Ascending aorta (tissue), 2 donors: ENCODE measurements at regions not wholly inside any gene's neighbourhood (a gene's known extent, or its start where the extent isn't known, plus 50 kb on each side); places are given as distances from the start of the nearest gene placed in this dataset.
A peak's percentile ranks its signal among the peaks of the same experiment; 100 is the strongest.

Source experiments
- DNase-seq, 2 donors: peaks; one replicate each; pipeline ENCODE4 v3.0.0-alpha.2; 2019; ENCODE audit warnings: low spot score in 2 of 2
- H3K27ac ChIP-seq, 2 donors: fragments of 200-600 bp; sonication (generic); one replicate each; pipeline ENCODE4 v1.5.1; 2016 to 2017; ENCODE audit warnings: mild to moderate bottlenecking in 1 of 2
- H3K27me3 ChIP-seq: fragments of 200-600 bp; sonication (generic); one replicate; pipeline ENCODE4 v1.5.1; 2017
- H3K36me3 ChIP-seq, 2 donors: fragments of 200-600 bp; sonication (generic); one replicate each; pipeline ENCODE4 v1.5.1; 2016
- H3K4me1 ChIP-seq, 2 donors: fragments of 200-600 bp; sonication (generic); one replicate each; pipeline ENCODE4 v1.5.1; 2016 to 2017; ENCODE audit warnings: mild to moderate bottlenecking in 1 of 2
- H3K4me3 ChIP-seq, 2 donors: fragments of 200-600 bp; sonication (generic); one replicate each; pipeline ENCODE4 v1.5.1; 2016 to 2017; ENCODE audit warnings: mild to moderate bottlenecking in 1 of 2
- H3K9me3 ChIP-seq, 2 donors: fragments of 200-600 bp; sonication (generic); one replicate each; pipeline ENCODE4 v1.5.1; 2016
- intact Hi-C: fragments of 100-400 bp; cut with DNase I; formaldehyde crosslinking; loops from one replicate; pipeline ENCODE4 v1.15.1; 2023
- TF ChIP-seq, protein P1 (sequence below), 3 experiments: fragments of 200-600 bp in 2 of 3; fragments of 450-650 bp in 1 of 3; sonication (generic) in 2 of 3; IDR thresholded peaks; one replicate each; pipeline ENCODE4 v1.5.1; 2016 to 2019; ENCODE audit warnings: antibody characterized with exemption in 3 of 3, mild to moderate bottlenecking in 1 of 3, moderate library complexity in 1 of 3

DNA sequence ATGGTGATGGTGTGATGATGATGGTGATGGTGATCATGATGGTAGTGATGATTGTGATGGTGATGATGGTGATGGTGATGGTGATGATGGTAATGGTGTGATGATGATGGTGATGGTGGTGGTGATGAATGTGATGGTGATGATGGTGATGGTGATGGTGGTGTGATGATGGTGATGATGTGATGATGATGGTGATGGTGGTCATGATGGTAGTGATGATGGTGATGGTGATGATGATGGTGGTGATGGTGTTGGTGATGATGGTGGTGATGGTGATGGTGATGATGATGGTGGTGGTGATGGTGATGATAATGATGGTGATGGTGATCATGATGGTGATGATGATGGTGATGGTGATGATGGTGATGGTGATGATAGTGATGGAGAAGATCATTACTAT lies 120.3 kb downstream of the ZNF664 start:
- TF ChIP-seq, protein P1, sequence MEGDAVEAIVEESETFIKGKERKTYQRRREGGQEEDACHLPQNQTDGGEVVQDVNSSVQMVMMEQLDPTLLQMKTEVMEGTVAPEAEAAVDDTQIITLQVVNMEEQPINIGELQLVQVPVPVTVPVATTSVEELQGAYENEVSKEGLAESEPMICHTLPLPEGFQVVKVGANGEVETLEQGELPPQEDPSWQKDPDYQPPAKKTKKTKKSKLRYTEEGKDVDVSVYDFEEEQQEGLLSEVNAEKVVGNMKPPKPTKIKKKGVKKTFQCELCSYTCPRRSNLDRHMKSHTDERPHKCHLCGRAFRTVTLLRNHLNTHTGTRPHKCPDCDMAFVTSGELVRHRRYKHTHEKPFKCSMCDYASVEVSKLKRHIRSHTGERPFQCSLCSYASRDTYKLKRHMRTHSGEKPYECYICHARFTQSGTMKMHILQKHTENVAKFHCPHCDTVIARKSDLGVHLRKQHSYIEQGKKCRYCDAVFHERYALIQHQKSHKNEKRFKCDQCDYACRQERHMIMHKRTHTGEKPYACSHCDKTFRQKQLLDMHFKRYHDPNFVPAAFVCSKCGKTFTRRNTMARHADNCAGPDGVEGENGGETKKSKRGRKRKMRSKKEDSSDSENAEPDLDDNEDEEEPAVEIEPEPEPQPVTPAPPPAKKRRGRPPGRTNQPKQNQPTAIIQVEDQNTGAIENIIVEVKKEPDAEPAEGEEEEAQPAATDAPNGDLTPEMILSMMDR (IDR thresholded peaks at IDR 0.05): no peak
- H3K9me3 ChIP-seq: no peaks in the 10 kb centered on the region
- H3K27ac ChIP-seq: no peak overlapping the region
- no peaks in the 10 kb centered on the region for H3K36me3 ChIP-seq
- H3K4me3 ChIP-seq: no peak overlapping the region
- intact Hi-C loops: no loop called here
- H3K4me1 ChIP-seq: no peaks in the 10 kb centered on the region
- H3K27me3 ChIP-seq: no peaks in the 10 kb centered on the region
- no peak for DNase-seq

DNA sequence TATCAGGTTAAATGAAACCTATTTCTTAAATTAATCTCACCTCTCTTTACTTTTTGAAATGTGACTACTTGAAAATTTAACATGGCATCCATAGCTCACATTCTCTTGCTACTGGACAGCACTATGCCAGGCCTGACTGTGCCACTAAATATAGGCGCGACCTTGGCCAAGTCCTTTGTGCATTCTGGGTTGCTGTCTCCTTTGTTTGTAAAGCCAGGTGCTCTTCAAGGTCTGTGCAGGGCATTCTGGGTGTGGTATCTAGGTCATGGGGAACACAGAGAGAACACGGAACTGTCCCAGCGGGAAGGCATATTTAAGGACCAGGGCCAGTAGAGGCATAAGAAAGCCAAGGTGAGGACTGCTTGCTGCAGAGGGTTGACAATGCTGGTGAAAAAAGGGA lies 121.2 kb downstream of the ZNF664 start:
- no peaks in the 10 kb centered on the region for H3K36me3 ChIP-seq
- no peaks in the 10 kb centered on the region for H3K27me3 ChIP-seq
- intact Hi-C loops: no loop called here
- H3K4me3 ChIP-seq: no peak overlapping the region
- DNase-seq: no peak
- TF ChIP-seq, protein P1 (IDR thresholded peaks at IDR 0.05): no peak
- H3K27ac ChIP-seq: no peak overlapping the region
- H3K4me1 ChIP-seq: no peaks in the 10 kb centered on the region
- no peaks in the 10 kb centered on the region for H3K9me3 ChIP-seq

DNA sequence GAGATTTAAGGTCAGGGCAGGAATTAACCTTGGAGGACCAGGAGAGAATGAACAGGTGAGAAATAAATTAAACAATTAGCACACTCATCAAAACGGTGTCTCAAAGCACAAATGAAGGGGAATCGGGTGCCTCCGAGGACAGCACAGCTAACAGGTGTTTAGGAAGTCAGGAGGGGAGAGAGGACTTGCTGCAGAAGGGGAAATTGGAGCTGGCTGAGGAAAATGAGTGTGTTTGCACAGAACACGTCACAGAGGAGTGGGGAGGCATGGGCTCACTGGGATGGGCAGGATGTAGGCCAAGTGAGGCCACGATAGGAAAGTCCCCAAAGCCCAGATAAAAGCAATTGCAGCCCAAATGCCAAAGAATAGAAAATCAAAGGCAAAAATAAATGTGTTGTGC lies 121.7 kb downstream of the ZNF664 start:
- H3K27me3 ChIP-seq: no peaks in the 10 kb centered on the region
- no peaks in the 10 kb centered on the region for H3K4me1 ChIP-seq
- H3K36me3 ChIP-seq: no peaks in the 10 kb centered on the region
- no peaks in the 10 kb centered on the region for H3K9me3 ChIP-seq
- no peak overlapping the region for H3K4me3 ChIP-seq
- intact Hi-C loops: no loop called here
- H3K27ac ChIP-seq: no peak overlapping the region
- DNase-seq: no peak
- TF ChIP-seq, protein P1 (IDR thresholded peaks at IDR 0.05): no peak

DNA sequence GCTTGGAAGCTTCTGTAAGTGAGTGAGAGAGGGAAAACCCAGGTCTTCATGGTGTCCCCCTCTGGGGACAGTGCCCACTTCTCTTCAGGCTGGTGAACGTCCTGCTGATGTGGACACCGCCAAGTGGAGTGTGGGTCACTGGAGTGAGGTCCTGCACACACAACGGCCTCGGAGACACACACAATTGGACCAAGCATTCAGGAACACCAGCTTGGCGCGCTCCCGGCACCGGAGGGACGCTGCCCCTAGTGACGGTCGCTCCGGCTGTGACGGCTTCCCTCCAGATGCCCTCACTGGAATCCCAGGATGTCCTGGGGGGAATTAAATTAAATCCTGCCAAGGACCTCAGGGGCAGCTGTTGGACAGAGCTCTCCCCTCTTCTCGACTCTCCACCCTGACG lies 123.1 kb downstream of the ZNF664 start:
- DNase-seq: no peak
- H3K27me3 ChIP-seq: no peaks in the 10 kb centered on the region
- H3K27ac ChIP-seq: no peak overlapping the region
- no peaks in the 10 kb centered on the region for H3K36me3 ChIP-seq
- H3K4me1 ChIP-seq: no peaks in the 10 kb centered on the region
- intact Hi-C loops: no loop called here
- H3K9me3 ChIP-seq: no peaks in the 10 kb centered on the region
- no peak overlapping the region for H3K4me3 ChIP-seq
- TF ChIP-seq, protein P1 (IDR thresholded peaks at IDR 0.05): no peak

DNA sequence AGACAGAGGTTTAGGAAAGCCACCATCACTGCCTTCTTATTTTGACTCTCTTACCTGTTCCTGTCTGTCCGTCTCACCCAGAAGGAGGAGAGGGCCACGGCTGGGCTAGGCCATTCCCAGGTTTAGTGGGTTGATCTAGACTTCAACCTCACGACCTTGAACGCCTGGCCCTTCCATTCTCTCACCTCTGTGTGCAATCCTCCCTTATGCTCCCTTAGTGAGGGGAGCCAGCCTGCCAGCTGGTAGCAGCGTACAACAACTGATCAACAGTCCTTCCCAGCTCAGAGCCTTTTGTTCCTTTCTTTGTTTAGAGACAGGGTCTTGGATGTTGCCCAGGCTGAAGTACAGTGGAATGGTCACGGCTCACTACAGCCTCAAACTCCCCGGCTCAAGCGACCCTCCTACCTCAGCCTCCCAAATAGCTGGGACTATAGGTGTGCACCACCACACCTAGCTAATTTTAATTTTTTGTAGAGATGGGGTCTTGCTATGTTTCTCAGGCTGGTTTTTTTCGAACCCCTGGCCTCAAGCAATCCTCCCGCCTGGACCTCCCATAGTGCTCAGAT lies 123.9 kb downstream of the ZNF664 start:
- H3K9me3 ChIP-seq: no peaks in the 10 kb centered on the region
- no peaks in the 10 kb centered on the region for H3K27me3 ChIP-seq
- TF ChIP-seq, protein P1 (IDR thresholded peaks at IDR 0.05): no peak
- H3K36me3 ChIP-seq: no peaks in the 10 kb centered on the region
- DNase-seq: no peak
- intact Hi-C loops: no loop called here
- H3K4me1 ChIP-seq: no peaks in the 10 kb centered on the region
- peak overlapping the region; percentile 49 to 68 for H3K27ac ChIP-seq
- H3K4me3 ChIP-seq: no peak overlapping the region

DNA sequence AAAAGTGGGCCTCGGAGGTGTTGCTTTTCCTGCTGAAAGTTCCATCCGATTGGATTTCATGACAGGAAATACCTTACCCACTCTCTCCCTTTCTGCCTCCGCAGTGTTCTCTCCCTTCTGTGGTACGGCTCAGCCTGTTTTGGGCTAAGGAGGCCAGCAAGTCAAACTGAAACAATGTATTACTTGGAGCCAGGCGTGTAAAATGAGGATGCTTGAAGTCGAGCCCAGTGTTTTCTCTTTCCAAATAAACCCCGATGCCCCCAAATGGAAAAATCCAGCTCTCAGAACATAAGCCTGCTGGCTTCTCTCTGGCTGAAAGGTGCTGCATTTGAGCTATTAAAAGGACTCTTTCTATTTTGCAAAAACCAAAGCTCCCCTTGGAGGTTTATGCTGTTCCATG lies 124.7 kb downstream of the ZNF664 start:
- peak overlapping the region; percentile 49 to 68 for H3K27ac ChIP-seq
- intact Hi-C loops: no loop called here
- DNase-seq: no peak
- H3K4me3 ChIP-seq: peak overlapping the region in 1 of 2 donors; percentile 47
- no peaks in the 10 kb centered on the region for H3K36me3 ChIP-seq
- no peaks in the 10 kb centered on the region for H3K9me3 ChIP-seq
- no peaks in the 10 kb centered on the region for H3K4me1 ChIP-seq
- TF ChIP-seq, protein P1 (IDR thresholded peaks at IDR 0.05): no peak
- no peaks in the 10 kb centered on the region for H3K27me3 ChIP-seq
